ENCODE measurements at regions not wholly inside any gene's neighbourhood (a gene's known extent, or its start where the extent isn't known, plus 50 kb on each side); places are given as distances from the start of the nearest gene placed in this dataset.

DNA sequence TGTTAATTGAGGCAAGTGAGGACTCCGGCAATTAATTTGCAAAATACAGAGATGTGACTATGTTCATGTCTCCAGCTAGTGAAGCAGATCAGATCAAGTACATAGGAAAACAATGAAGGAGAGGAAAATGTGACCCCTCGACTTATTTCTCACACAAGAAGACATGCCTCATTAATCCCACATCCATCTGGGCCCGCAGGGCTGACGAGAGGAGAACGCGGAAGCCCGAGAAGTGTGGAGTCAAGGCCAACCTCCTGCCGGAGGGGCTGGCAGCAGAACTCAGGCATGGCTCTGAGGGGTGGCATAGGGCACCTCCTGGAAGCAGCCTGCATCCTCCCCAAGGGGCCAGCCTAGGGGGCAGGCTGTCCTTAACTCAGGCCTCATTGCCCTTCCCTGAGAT lies 54.4 kb downstream of the ZNF503 start:
- DNase-seq = no peak

DNA sequence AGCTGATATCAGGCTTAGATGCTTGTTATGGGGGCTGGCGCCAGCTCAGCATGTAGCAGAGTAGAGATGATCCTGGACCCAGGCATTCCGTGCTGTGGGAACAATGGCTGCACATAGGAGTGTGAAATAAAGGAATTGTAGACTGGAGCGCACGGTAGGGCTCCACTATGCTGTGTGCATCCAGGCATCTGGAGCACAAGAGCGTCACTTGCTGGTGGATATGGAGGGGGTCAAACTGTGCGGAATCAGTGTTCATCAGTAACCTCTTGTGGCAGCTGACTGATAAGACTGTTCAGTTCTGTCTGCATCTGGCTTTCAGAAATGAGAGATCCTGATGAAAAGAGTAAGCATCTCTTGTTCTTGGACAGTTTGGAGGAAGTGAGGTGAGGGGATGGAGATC lies 55.8 kb downstream of the ZNF503 start:
- DNase-seq = no peak

- no peak for DNase-seq
Measured at GRCh38 chr10:75344170-75344569, 57.4 kb downstream of the ZNF503 start.

DNA sequence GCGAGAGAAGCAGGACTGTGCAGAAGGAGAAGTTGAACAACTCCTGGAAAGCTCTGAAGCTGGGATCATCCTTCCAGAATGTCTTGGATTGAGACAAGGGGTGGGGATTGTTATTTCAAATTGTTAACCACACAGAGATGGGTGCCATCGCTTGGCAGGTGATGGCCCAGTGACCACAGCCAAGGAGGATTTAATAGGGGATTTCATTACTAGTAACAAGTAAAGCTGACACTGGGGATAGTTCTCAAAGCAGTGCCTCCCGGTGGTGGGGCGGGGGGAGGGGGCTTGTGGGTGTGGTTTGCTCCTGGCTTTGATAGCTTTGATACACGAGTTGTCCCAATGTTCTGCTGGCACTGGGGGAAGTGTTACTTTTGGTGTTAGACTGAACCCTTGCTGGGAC lies 59.2 kb downstream of the ZNF503 start:
- no peak for DNase-seq

GRCh38 chr10:75335983-75336382 lies 65.6 kb downstream of the ZNF503 start:
- no peak for DNase-seq

DNA sequence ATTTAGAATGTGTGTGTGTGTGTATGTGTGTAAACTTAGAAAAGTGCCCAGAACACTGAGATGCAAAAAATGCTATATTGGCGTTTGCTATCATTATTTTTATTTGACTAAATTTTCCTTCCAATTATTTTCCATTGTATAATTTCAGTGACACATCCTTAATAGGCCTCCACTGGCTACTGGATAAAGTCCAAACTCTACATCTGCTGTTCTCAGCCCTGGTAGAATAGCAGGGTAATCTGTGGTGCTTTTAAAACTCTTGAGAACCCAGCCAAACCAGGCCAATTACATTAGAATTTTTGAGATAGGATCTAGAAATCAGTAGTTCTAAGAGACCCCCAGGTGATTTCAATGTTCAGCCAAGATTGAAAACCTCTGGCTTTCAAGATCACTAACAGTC lies 66.4 kb downstream of the ZNF503 start:
- no peak for DNase-seq

GRCh38 chr10:75334720-75335119 lies 66.8 kb downstream of the ZNF503 start:
- no peak for DNase-seq

GRCh38 chr10:75332081-75332480 lies 69.5 kb downstream of the ZNF503 start:
- no peak for DNase-seq

DNA sequence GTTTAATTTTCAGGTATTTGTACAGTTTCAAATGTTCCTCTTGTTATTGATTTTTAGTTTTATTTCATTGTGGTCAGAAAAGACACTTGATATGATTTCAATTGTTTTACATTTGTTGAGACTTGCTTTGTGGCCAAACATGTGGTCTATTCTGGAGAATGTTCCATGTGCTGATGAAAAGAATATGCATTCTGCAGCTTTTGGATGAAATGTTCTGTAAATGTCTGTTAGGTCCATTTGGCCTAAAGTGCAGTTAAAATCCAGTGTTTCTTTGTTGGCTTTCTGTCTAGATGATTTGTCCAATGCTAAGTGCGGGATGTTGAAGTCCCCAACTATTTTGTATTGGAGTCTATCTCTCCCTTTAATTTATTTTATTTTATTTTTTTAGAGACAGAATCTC lies 70.5 kb downstream of the ZNF503 start:
- DNase-seq = no peak

DNA sequence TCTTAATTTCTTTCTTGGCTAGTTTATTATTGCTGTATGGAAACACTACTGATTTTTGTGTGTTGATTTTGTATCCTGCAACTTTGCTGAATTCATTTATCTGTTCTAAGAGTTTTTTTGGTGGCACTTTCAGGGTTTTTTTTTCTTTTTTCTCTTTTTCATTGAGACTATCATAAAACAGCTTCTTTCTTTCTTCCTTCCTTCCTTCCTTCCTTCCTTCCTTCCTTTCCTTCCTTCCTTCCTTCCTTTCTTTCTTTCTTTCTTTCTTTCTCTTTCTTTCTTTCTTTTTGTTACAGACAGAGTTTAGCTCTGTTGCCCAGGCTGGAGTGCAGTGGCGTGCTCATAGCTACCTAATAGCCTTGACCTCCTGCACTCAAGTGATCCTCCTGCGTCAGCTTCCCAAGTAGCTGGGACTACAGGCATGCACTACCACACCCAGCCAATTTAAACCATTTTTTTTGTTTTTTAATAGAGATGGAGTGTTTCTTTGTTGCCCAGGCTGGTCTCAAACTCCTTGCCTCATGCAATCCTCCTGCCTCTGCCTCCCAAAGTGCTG lies 72.3 kb downstream of the ZNF503 start:
- no peak for DNase-seq

- no peak for DNase-seq
Measured at GRCh38 chr10:75326306-75326705, 75.3 kb downstream of the ZNF503 start.

GRCh38 chr10:75319274-75319673 lies 82.3 kb downstream of the ZNF503 start:
- no peak for DNase-seq

- no peak for DNase-seq
Measured at GRCh38 chr10:75314570-75314969, 78.8 kb upstream of the COMTD1 start.

DNA sequence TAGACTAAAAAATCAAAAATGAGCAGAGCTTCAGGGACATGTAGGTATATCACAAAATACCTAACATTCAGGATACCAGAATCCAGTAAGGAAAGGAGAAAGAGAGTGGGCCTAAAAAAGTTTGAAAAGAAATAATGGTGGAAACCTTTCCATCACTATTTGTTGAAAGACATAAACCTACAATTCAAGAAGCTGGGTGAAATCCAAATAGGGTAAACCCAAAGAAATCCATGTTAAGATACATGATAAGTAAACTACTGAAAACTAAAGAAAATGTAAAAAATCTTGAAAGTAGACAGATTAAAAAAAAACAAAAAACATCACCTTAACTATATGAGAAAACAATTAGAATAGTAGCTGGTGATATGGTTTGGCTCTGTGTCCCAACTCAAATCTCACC lies 76.7 kb upstream of the COMTD1 start:
- no peak for DNase-seq

- no peak for DNase-seq
Measured at GRCh38 chr10:75305675-75306074, 69.9 kb upstream of the COMTD1 start.

GRCh38 chr10:75304741-75305390 lies 69.1 kb upstream of the COMTD1 start:
- no peak for DNase-seq

- DNase-seq = no peak
Measured at GRCh38 chr10:75304313-75304712, 68.6 kb upstream of the COMTD1 start.

- DNase-seq = no peak
Measured at GRCh38 chr10:75303045-75303777, 67.5 kb upstream of the COMTD1 start.

GRCh38 chr10:75302029-75302428 lies 66.3 kb upstream of the COMTD1 start:
- DNase-seq = no peak

DNA sequence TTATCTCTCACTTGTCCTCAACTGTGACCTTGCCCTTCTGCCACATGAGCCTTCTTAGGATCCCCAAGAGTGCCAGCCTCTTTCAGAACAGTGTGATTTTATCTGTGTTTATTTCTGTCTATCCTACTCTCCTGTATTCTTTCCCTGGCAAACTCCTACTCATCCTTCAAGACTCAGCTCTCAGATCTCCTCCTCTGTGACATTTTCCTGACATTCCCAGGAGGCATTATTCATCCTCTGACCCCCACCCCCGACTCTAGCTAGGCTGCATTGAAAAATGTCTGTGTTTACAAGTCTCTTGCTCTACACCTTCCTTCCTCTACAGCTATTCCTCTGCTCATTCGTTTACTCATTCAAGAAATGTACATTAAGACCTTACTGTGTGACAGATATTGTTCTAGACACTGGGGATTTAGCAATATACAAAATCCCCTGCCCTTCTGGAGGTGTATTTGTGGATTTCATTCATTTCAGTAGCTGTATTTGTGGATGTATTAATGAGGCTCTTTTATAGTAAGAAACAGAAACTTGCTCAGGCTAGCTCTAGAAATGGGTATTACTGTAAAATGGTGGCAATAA lies 61.4 kb upstream of the COMTD1 start:
- no peak for DNase-seq

- DNase-seq = no peak
Measured at GRCh38 chr10:75295868-75296441, 60.2 kb upstream of the COMTD1 start.

DNA sequence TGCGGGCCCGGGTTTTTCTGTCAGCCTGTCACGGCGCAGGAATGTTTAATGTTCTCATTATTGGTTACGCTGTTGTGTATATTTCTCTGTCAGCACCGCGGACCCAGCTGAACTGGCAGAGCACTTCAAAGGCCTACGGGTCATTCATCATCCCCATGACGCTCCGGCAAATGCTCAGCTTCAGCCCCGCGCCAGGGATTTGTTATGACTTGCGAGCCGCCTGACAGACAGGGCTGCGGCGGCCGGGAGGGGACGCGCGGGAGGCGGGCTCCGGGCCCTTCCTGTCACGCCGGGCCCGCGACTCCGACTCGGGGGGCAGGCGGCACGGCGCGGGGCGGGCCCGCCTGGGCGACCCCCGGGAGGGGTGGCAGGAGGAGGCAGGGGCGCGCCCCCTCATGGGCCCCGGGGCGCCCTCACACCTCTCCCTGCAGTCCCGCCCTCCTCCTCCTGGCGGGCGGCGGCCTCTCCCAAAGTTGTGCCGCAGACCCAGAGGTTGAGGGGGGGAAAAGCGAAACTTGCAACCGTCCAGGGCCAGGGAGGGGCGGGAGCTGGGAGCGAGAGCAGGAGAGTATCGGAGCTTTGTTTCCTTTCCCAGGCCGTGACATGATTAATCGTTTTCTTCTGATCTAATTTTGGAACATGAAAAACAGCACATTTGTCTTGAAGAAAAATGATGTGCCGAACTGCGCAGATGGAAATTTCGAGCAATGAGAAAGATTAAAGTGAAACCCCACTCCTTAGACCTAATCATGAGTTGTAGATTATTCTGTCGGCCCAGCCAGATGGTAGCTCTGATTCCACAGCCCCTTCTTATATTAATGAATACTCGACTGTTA lies 59.3 kb upstream of the COMTD1 start:
- DNase-seq = peak; percentile 40 to 53

- no peak for DNase-seq
Measured at GRCh38 chr10:75294518-75294865, 58.7 kb upstream of the COMTD1 start.
